Inferior parietal cortex (tissue), 1 donor: ENCODE measurements at regions not wholly inside any gene's neighbourhood (a gene's known extent, or its start where the extent isn't known, plus 50 kb on each side); places are given as distances from the start of the nearest gene placed in this dataset.

Experiments used
- DNase-seq: peaks from one replicate; pipeline ENCODE4 v3.0.0-alpha.2; 2016; ENCODE audit errors: extremely low spot score

DNA sequence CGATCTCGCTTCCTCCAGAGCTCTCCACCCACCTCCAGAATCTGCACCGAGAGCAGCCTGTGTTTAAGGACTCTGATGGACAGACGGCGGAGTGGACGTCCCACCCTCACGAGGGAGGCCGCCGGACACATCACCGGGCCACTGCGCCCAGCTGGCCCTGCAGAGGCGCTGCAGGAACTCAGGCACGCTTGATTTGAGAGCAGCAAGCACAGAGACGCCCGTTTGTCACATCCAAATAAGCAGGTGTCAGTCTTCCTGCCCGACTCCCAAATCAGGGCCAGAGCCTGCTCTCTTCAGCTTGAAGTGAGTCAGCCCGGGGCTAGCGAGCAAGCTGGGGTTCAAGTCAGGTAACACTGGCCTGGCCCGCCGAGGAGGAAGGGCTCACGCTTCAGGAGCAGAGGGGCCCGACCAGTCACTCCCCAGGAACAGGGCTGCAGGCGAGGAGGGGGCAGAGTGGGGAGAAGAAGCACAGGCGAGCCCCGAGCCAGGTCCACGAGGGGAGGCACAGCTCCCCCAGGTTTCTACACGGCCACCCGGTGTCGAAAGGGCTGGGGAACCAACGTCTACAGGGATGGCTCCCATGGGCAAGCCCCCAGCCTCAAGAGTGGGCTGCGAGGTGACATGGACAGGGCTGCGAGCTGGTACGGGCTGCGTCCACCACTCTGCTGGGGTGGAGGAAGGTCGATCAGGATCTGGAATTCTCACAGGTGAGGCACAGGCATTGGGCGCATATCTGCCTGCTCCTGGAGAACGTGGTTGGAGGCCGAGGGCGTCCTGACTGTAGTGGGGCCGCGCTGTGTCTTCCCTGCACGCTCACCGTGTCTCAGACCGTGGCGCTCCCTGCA, 52.5 kb upstream of the CTDP1 start:
- no peak for DNase-seq

GRCh38 chr18:79627750-79628294, 51.8 kb upstream of the CTDP1 start:
- DNase-seq, result no peak

- DNase-seq, result no peak
These were observed 51.0 kb upstream of the CTDP1 start for GRCh38 chr18:79628416-79629248.

- DNase-seq, result no peak
These were observed 50.4 kb upstream of the CTDP1 start for GRCh38 chr18:79629249-79629558.

- no peak for DNase-seq
These were observed 50.0 kb upstream of the CTDP1 start for GRCh38 chr18:79629606-79630005.
